Esophagus muscularis mucosa (tissue), 4 donors: ENCODE measurements at regions not wholly inside any gene's neighbourhood (a gene's known extent, or its start where the extent isn't known, plus 50 kb on each side); places are given as distances from the start of the nearest gene placed in this dataset.

Experiments used
- EP300 ChIP-seq: sonication (generic); formaldehyde crosslinking; IDR thresholded peaks from one replicate; pipeline ENCODE4 v1.6.1; 2017; ENCODE audit warnings: antibody characterized with exemption
- POLR2A ChIP-seq: fragments of 450-650 bp; IDR thresholded peaks from one replicate; pipeline ENCODE4 v1.6.1; 2017; ENCODE audit warnings: antibody characterized with exemption, moderate library complexity, mild to moderate bottlenecking, low read depth
- TF ChIP-seq, protein P1 (sequence below), 3 experiments: fragments of 200-600 bp in 2 of 3; fragments of 450-650 bp in 1 of 3; sonication (generic) in 2 of 3; IDR thresholded peaks; one replicate each; pipeline ENCODE4 v1.5.1; 2017 to 2019; ENCODE audit warnings: antibody characterized with exemption in 3 of 3, mild to moderate bottlenecking in 2 of 3, moderate library complexity in 1 of 3

DNA sequence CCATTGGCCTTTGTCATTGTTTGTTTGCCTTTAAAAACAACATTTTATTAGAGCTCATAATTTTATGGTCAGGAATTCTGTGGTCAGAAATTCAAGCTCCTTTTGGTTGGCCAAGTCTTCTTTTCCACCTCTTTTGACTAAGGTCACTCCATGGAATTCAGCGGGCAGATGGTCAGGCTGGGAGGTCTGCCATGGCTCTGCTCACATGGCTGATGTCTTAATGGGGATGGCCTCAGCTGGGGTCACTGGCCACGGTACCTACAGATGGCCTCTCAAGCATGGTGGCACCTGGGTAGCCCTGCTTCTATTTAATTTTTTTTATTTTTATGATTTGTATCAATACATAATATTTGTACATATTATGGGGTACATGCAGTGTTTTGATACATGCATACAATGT is 360.8 kb upstream of the MCTP2 start:
- TF ChIP-seq POLR2A = no peak
- TF ChIP-seq EP300 = no peak
- TF ChIP-seq, protein P1, sequence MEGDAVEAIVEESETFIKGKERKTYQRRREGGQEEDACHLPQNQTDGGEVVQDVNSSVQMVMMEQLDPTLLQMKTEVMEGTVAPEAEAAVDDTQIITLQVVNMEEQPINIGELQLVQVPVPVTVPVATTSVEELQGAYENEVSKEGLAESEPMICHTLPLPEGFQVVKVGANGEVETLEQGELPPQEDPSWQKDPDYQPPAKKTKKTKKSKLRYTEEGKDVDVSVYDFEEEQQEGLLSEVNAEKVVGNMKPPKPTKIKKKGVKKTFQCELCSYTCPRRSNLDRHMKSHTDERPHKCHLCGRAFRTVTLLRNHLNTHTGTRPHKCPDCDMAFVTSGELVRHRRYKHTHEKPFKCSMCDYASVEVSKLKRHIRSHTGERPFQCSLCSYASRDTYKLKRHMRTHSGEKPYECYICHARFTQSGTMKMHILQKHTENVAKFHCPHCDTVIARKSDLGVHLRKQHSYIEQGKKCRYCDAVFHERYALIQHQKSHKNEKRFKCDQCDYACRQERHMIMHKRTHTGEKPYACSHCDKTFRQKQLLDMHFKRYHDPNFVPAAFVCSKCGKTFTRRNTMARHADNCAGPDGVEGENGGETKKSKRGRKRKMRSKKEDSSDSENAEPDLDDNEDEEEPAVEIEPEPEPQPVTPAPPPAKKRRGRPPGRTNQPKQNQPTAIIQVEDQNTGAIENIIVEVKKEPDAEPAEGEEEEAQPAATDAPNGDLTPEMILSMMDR (IDR thresholded peaks at IDR 0.05) = no peak
